H1 (cell line): ENCODE measurements at regions not wholly inside any gene's neighbourhood (a gene's known extent, or its start where the extent isn't known, plus 50 kb on each side); places are given as distances from the start of the nearest gene placed in this dataset.

Experiments used
- CTCF ChIA-PET: fragments of 300-600 bp; sonication (Branson Sonifier 250); formaldehyde crosslinking; loops from one replicate; lab custom pipeline; 2021; ENCODE audit not compliant: partially characterized antibody; lab: Charles Lee
- POLR2A ChIA-PET: fragments of 300-600 bp; sonication (Branson Sonifier 250); formaldehyde crosslinking; loops from one replicate; lab custom pipeline; 2021; ENCODE audit warnings: inconsistent platforms; ENCODE audit not compliant: partially characterized antibody; lab: Charles Lee
- DNase-seq, 2 experiments: peaks; one replicate each; pipeline versions ENCODE4 v3.0.0 to v3.0.0-alpha.2; 2010 to 2022; ENCODE audit warnings: low spot score in 2 of 2, low read depth in 1 of 2, mixed read lengths in 1 of 2
- FAIRE-seq: peaks from 2 replicates; lab custom pipeline; 2011; peaks lifted over from hg19 to GRCh38; lab: Jason Lieb, UNC
- H2AFZ ChIP-seq: 2 replicates; pipeline ENCODE4 v1.8.1; 2012; ENCODE audit warnings: low read length, inconsistent platforms
- H2AK5ac ChIP-seq: 2 replicates; pipeline ENCODE4 v1.6.1; 2013; ENCODE audit warnings: low read depth, low read length
- H2BK120ac ChIP-seq: replicated peaks from 2 replicates; pipeline ENCODE3; 2013; ENCODE audit warnings: low read depth, low read length, inconsistent platforms
- H2BK12ac ChIP-seq: 2 replicates; pipeline ENCODE4 v1.6.1; 2013; ENCODE audit warnings: low read depth, low read length
- H2BK15ac ChIP-seq: 2 replicates; pipeline ENCODE4 v1.6.1; 2013; ENCODE audit warnings: low read length
- H2BK20ac ChIP-seq: 2 replicates; pipeline ENCODE4 v1.6.1; 2013; ENCODE audit warnings: low read length
- H2BK5ac ChIP-seq: 2 replicates; pipeline ENCODE4 v1.6.1; 2013; ENCODE audit warnings: low read depth, low read length
- H3K14ac ChIP-seq: 2 replicates; pipeline ENCODE4 v1.6.1; 2013; ENCODE audit warnings: inconsistent platforms; ENCODE audit not compliant: insufficient read length
- H3K18ac ChIP-seq: 2 replicates; pipeline ENCODE4 v1.6.1; 2013; ENCODE audit warnings: low read length; ENCODE audit errors: extremely low read depth
- H3K23ac ChIP-seq: 2 replicates; pipeline ENCODE4 v1.6.1; 2013; ENCODE audit warnings: inconsistent platforms; ENCODE audit not compliant: insufficient read length
- H3K23me2 ChIP-seq: 2 replicates; pipeline ENCODE4 v1.6.1; 2013; ENCODE audit warnings: low read depth, low read length
- H3K27ac ChIP-seq: 2 replicates; pipeline ENCODE4 v1.6.1; 2011; ENCODE audit warnings: low read depth, low read length, inconsistent platforms
- H3K27me3 ChIP-seq, 4 experiments: replicated peaks in 1 of 4; 1 replicate in 1 of 4; 2 replicates in 3 of 4; pipeline versions ENCODE4 v1.6.1 to v1.8.1; 2011 to 2013; ENCODE audit warnings: low read length in 3 of 4, mild to moderate bottlenecking in 3 of 4, inconsistent platforms in 2 of 4, mixed read lengths in 2 of 4, moderate library complexity in 1 of 4; ENCODE audit not compliant: control insufficient read depth in 3 of 4, insufficient read depth in 3 of 4; ENCODE audit errors: extremely low read depth in 1 of 4
- H3K36me3 ChIP-seq, 4 experiments: 2 replicates each; pipeline versions ENCODE4 v1.6.1 to v1.8.1; 2011 to 2013; ENCODE audit warnings: mild to moderate bottlenecking in 4 of 4, low read length in 3 of 4, moderate library complexity in 2 of 4, control low read depth in 1 of 4, inconsistent platforms in 1 of 4; ENCODE audit not compliant: insufficient read depth in 4 of 4, control insufficient read depth in 2 of 4
- H3K4ac ChIP-seq: replicated peaks from 2 replicates; pipeline ENCODE3; 2013; ENCODE audit warnings: low read length, low read depth, mixed read lengths, inconsistent platforms; ENCODE audit not compliant: insufficient read length
- H3K4me1 ChIP-seq, 4 experiments: replicated peaks in 1 of 4; 1 replicate in 1 of 4; 2 replicates in 3 of 4; pipeline versions ENCODE4 v1.6.1 to v1.8.1; 2011 to 2013; ENCODE audit warnings: low read length in 3 of 4, inconsistent platforms in 2 of 4, mixed read lengths in 1 of 4; ENCODE audit not compliant: insufficient read depth in 4 of 4, control insufficient read depth in 3 of 4
- H3K4me2 ChIP-seq, 2 experiments: 2 replicates each; pipeline versions ENCODE4 v1.6.1 to v1.8.1; 2011 to 2013; ENCODE audit warnings: low read depth in 2 of 2, low read length in 2 of 2, control low read depth in 1 of 2, inconsistent platforms in 1 of 2, mild to moderate bottlenecking in 1 of 2; ENCODE audit not compliant: insufficient read depth in 1 of 2
- H3K4me3 ChIP-seq, 4 experiments: fragments of 200-600, 300-600 bp in 1 of 4; sonication (generic), shearing (Covaris generic), sonication (Bioruptor Twin) in 1 of 4; 2 replicates each; pipeline versions ENCODE4 v1.5.1 to v1.8.1; 2011 to 2016; ENCODE audit warnings: low read length in 4 of 4, low read depth in 3 of 4, control low read depth in 2 of 4, inconsistent platforms in 2 of 4, mild to moderate bottlenecking in 2 of 4, mixed read lengths in 1 of 4, moderate library complexity in 1 of 4; ENCODE audit not compliant: insufficient read depth in 2 of 4; ENCODE audit errors: extremely low read depth in 1 of 4
- H3K56ac ChIP-seq: replicated peaks from 2 replicates; pipeline ENCODE3; 2013; ENCODE audit warnings: low read depth, mild to moderate bottlenecking, mixed read lengths, low read length, inconsistent platforms; ENCODE audit not compliant: insufficient read length
- H3K79me1 ChIP-seq: 2 replicates; pipeline ENCODE4 v1.6.1; 2013; ENCODE audit warnings: low read depth, low read length, control low read depth
- H3K79me2 ChIP-seq, 2 experiments: 2 replicates each; pipeline versions ENCODE4 v1.6.1 to v1.8.1; 2012 to 2013; ENCODE audit warnings: low read length in 2 of 2, mild to moderate bottlenecking in 2 of 2, inconsistent platforms in 1 of 2; ENCODE audit not compliant: insufficient read depth in 2 of 2, control insufficient read depth in 1 of 2
- H3K9ac ChIP-seq, 4 experiments: replicated peaks in 1 of 4; 1 replicate in 1 of 4; 2 replicates in 3 of 4; pipeline versions ENCODE4 v1.6.1 to v1.8.1; 2011 to 2013; ENCODE audit warnings: low read depth in 3 of 4, low read length in 3 of 4, control low read depth in 2 of 4, mild to moderate bottlenecking in 2 of 4, moderate library complexity in 2 of 4, inconsistent platforms in 1 of 4; ENCODE audit errors: extremely low read depth in 1 of 4
- H3K9me3 ChIP-seq, 2 experiments: 2 replicates each; pipeline versions ENCODE4 v1.6.1 to v1.8.1; 2012 to 2013; ENCODE audit warnings: mild to moderate bottlenecking in 2 of 2, moderate library complexity in 2 of 2, control low read depth in 1 of 2, inconsistent platforms in 1 of 2, low read depth in 1 of 2, low read length in 1 of 2, mixed read lengths in 1 of 2; ENCODE audit not compliant: insufficient read depth in 2 of 2
- H4K20me1 ChIP-seq, 2 experiments: replicated peaks in 1 of 2; 2 replicates each; pipeline versions ENCODE3 to v1.8.1; 2011 to 2013; ENCODE audit warnings: inconsistent platforms in 2 of 2, low read length in 2 of 2, mild to moderate bottlenecking in 1 of 2; ENCODE audit not compliant: insufficient read depth in 2 of 2, control insufficient read depth in 1 of 2
- H4K5ac ChIP-seq: 2 replicates; pipeline ENCODE4 v1.6.1; 2013; ENCODE audit warnings: low read length, low read depth, mixed read lengths, inconsistent platforms; ENCODE audit not compliant: insufficient read length
- H4K8ac ChIP-seq: 2 replicates; pipeline ENCODE4 v1.8.0; 2013; ENCODE audit warnings: mild to moderate bottlenecking, moderate library complexity, low read length, inconsistent platforms; ENCODE audit not compliant: insufficient read depth; ENCODE audit errors: extremely low read depth
- H4K91ac ChIP-seq: replicated peaks from 2 replicates; pipeline ENCODE3; 2013; ENCODE audit warnings: low read length, mixed read lengths, inconsistent platforms; ENCODE audit not compliant: insufficient read length
- ASH2L ChIP-seq: fragments of 200-600, 300-600 bp; sonication (generic); IDR thresholded peaks from one replicate; pipeline ENCODE4 v1.7.1; 2017; ENCODE audit warnings: low read length
- CTBP2 ChIP-seq: IDR thresholded peaks from 2 replicates; pipeline ENCODE4 v1.7.0; 2011; ENCODE audit warnings: borderline replicate concordance, mild to moderate bottlenecking, moderate library complexity, mixed read lengths, low read length; ENCODE audit not compliant: insufficient read depth, insufficient read length
- E2F6 ChIP-seq: IDR thresholded peaks from 2 replicates; pipeline ENCODE4 v1.6.1; 2012; ENCODE audit warnings: inconsistent platforms
- EZH2 ChIP-seq: fragments of 200-600 bp; sonication (generic); IDR thresholded peaks from 2 replicates; pipeline ENCODE4 v1.7.1; 2012; ENCODE audit warnings: low read depth, mild to moderate bottlenecking, moderate library complexity, low read length, inconsistent platforms; ENCODE audit not compliant: severe bottlenecking
- FOSL1 ChIP-seq: IDR thresholded peaks from 2 replicates; pipeline ENCODE4 v1.6.1; 2011; ENCODE audit warnings: mild to moderate bottlenecking, low read depth, low read length, moderate library complexity; ENCODE audit not compliant: insufficient read depth
- GTF2F1 ChIP-seq: IDR thresholded peaks from 2 replicates; pipeline ENCODE4 v1.6.1; 2012; ENCODE audit warnings: low read depth, low read length, improper control_type of control experiment, borderline replicate concordance
- MAFK ChIP-seq: IDR thresholded peaks from 2 replicates; pipeline ENCODE4 v1.6.1; 2012; ENCODE audit warnings: low read depth, mild to moderate bottlenecking, improper control_type of control experiment, low read length
- NANOG ChIP-seq: IDR thresholded peaks from 2 replicates; pipeline ENCODE4 v1.6.1; 2011; ENCODE audit warnings: low read length, low read depth, mild to moderate bottlenecking, inconsistent platforms; ENCODE audit not compliant: insufficient read depth, poor library complexity, severe bottlenecking
- NRF1 ChIP-seq: IDR thresholded peaks from 2 replicates; pipeline ENCODE4 v1.6.1; 2011; ENCODE audit warnings: mild to moderate bottlenecking, low read depth, low read length, improper control_type of control experiment
- POLR2A ChIP-seq, 2 experiments: IDR thresholded peaks; 1 replicate in 1 of 2; 2 replicates in 1 of 2; pipeline ENCODE4 v1.6.1; 2011; ENCODE audit warnings: low read depth in 2 of 2, low read length in 2 of 2, mild to moderate bottlenecking in 2 of 2; ENCODE audit errors: control extremely low read depth in 1 of 2
- SP4 ChIP-seq: IDR thresholded peaks from 2 replicates; pipeline ENCODE4 v1.6.1; 2012; ENCODE audit warnings: low read length, inconsistent platforms
- TAF1 ChIP-seq: IDR thresholded peaks from 2 replicates; pipeline ENCODE4 v1.6.1; 2011; ENCODE audit warnings: mild to moderate bottlenecking, low read depth, low read length
- TBP ChIP-seq: IDR thresholded peaks from 2 replicates; pipeline ENCODE4 v1.6.1; 2011; ENCODE audit warnings: low read depth, low read length, improper control_type of control experiment
- YY1 ChIP-seq: IDR thresholded peaks from 2 replicates; pipeline ENCODE4 v1.6.1; 2011; ENCODE audit warnings: low read depth, mild to moderate bottlenecking, low read length
- WGBS, 2 experiments: shearing (Covaris generic) in 1 of 2; methylation state at CpG; one replicate each; pipeline versions ENCODE4 v1.1.6 to v1.1.7; 2013 to 2015; ENCODE audit warnings: low lambda C conversion rate in 2 of 2, mixed read lengths in 2 of 2, inconsistent platforms in 1 of 2, low coverage in 1 of 2, missing lambda C conversion rate in 1 of 2; ENCODE audit not compliant: insufficient replicate concordance in 2 of 2, insufficient coverage in 1 of 2, insufficient read length in 1 of 2; ENCODE audit errors: extremely low coverage in 1 of 2, missing lambda C conversion rate in 1 of 2; 5-methylcytosine and 5-hydroxymethylcytosine counted together

- H4K5ac ChIP-seq, result no peak overlapping the region
- DNase-seq (no peak), FAIRE-seq (no peak)
- no peaks in the 10 kb centered on the region for H4K20me1 ChIP-seq
- POLR2A ChIA-PET, result no interaction called here
- CTCF ChIA-PET, result interaction anchor here (0.8 to 1.6 kb wide), 3 partner anchors 11 to 60 kb away, joined by 3 to 4 read pairs (median 3); no protein-coding TSS in a partner anchor
- 100% methylated on average over 1 of the region's 1 CpG; no CpG with 5 or more reads in 1 of the 2 experiments for WGBS, 2 experiments
- 0 out of 8 replicates have a peak, but pooled peaks cover 0 to 2% (median 0%) of the 10 kb centered on the region in 4 experiments for H3K36me3 ChIP-seq
- H2BK15ac ChIP-seq, result no peak overlapping the region
- no peak overlapping the region for H3K14ac ChIP-seq
- no peak overlapping the region for H3K4me2 ChIP-seq
- no peak overlapping the region for H3K23ac ChIP-seq
- no peaks in the 10 kb centered on the region for H3K23me2 ChIP-seq
- 0 out of 2 replicates have a peak overlapping the region, but pooled peaks have one; percentile 9 for H2AFZ ChIP-seq
- no peak overlapping the region for H2BK120ac ChIP-seq
- H3K79me1 ChIP-seq, result no peaks in the 10 kb centered on the region
- no peak overlapping the region for H3K56ac ChIP-seq
- H2BK5ac ChIP-seq, result no peak overlapping the region
- H3K4ac ChIP-seq, result no peak overlapping the region
- H3K79me2 ChIP-seq, result no peaks in the 10 kb centered on the region
- no peak overlapping the region for H2BK20ac ChIP-seq
- H3K27me3 ChIP-seq, result no peaks in the 10 kb centered on the region
- 0 out of 4 replicates have a peak, but pooled peaks cover 0 to 2% of the 10 kb centered on the region in 2 experiments for H3K9me3 ChIP-seq
- no peak overlapping the region for H2AK5ac ChIP-seq
- no peak overlapping the region for H3K9ac ChIP-seq
- H2BK12ac ChIP-seq, result no peak overlapping the region
- H3K4me1 ChIP-seq, result 0 out of 7 replicates have a peak, but pooled peaks cover 0 to 4% (median 0%) of the 10 kb centered on the region in 4 experiments
- H3K18ac ChIP-seq, result no peak overlapping the region
- no peak overlapping the region for H3K27ac ChIP-seq
- H3K4me3 ChIP-seq, result no peak overlapping the region
- no peak overlapping the region for H4K8ac ChIP-seq
- no peak overlapping the region for H4K91ac ChIP-seq
- TF ChIP-seq NANOG (no peak), YY1 (no peak), GTF2F1 (no peak), ASH2L (no peak), NRF1 (no peak), SP4 (no peak), CTBP2 (no peak), MAFK (no peak), E2F6 (no peak), POLR2A (IDR thresholded peaks at IDR 0.05; ENCODE audit: control extremely low read depth in 1 of 2, low read depth in 2 of 2, low read length in 2 of 2) (no peak), TBP (no peak), EZH2 (no peak), FOSL1 (no peak), TAF1 (no peak)
Measured at GRCh38 chr11:96524475-96524874, 134.7 kb downstream of the JRKL start.
